ENCODE measurements at regions not wholly inside any gene's neighbourhood (a gene's known extent, or its start where the extent isn't known, plus 50 kb on each side); places are given as distances from the start of the nearest gene placed in this dataset.

- DNase-seq (ENCODE audit: low read depth): no peak
- H3K4me3 ChIP-seq (ENCODE audit: control insufficient read depth, low read depth, low read length): no peak overlapping the region
- TF ChIP-seq, protein P1, sequence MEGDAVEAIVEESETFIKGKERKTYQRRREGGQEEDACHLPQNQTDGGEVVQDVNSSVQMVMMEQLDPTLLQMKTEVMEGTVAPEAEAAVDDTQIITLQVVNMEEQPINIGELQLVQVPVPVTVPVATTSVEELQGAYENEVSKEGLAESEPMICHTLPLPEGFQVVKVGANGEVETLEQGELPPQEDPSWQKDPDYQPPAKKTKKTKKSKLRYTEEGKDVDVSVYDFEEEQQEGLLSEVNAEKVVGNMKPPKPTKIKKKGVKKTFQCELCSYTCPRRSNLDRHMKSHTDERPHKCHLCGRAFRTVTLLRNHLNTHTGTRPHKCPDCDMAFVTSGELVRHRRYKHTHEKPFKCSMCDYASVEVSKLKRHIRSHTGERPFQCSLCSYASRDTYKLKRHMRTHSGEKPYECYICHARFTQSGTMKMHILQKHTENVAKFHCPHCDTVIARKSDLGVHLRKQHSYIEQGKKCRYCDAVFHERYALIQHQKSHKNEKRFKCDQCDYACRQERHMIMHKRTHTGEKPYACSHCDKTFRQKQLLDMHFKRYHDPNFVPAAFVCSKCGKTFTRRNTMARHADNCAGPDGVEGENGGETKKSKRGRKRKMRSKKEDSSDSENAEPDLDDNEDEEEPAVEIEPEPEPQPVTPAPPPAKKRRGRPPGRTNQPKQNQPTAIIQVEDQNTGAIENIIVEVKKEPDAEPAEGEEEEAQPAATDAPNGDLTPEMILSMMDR (conservative IDR thresholded peaks at IDR 0.05; ENCODE audit: control insufficient read depth, insufficient read depth, low read depth, low read length): no peak
Observed at GRCh38 chr4:36420111-36420679, 138.8 kb downstream of the DTHD1 start.

- no peak overlapping the region for H3K4me3 ChIP-seq (ENCODE audit: control insufficient read depth, low read depth, low read length)
- TF ChIP-seq, protein P1 (conservative IDR thresholded peaks at IDR 0.05; ENCODE audit: control insufficient read depth, insufficient read depth, low read depth, low read length): no peak
- DNase-seq (ENCODE audit: low read depth): no peak
Observed at GRCh38 chr4:36422607-36423006, 141.2 kb downstream of the DTHD1 start.

DNA sequence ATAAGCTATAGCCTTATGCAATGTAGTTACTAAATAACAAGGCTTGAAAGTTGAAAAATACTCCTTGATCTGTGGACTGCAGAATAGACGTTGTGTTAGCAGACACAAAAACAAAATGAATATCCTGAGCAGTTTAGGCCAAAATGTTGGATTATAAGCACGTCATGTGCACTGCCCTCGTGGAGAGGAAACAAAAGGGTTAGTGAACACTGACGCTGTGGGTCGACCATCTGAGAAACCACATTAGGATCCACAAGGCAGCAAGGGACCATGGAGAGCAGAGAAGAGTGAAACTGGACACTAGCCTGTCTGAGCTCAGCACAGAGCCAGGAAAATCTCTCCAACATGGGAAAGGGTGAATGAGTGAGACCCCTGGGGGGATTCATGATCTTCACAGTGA lies 145.3 kb downstream of the DTHD1 start:
- DNase-seq (ENCODE audit: low read depth): no peak
- TF ChIP-seq, protein P1 (conservative IDR thresholded peaks at IDR 0.05; ENCODE audit: control insufficient read depth, insufficient read depth, low read depth, low read length): no peak
- no peak overlapping the region for H3K4me3 ChIP-seq (ENCODE audit: control insufficient read depth, low read depth, low read length)

DNA sequence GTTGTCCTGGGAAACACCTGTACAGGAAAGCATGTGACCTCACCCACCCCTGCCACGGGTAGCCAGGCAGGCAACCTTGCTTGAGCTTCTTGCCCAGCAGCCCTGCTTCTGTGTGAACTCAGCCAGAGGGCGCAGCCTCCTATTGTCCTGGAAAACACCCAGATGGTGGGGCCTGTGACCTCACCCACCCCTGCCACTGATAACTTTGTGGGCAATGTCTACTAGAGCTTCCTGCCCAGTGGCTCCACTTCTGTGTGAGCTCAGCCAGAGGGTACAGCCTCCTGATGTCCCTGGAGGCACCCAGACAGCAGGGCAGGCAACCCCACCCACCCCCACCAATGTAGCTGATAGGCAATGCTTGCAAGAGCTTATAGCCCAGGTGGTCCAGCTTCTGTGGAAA lies 146.3 kb downstream of the DTHD1 start:
- no peak overlapping the region for H3K4me3 ChIP-seq (ENCODE audit: control insufficient read depth, low read depth, low read length)
- TF ChIP-seq, protein P1 (conservative IDR thresholded peaks at IDR 0.05; ENCODE audit: control insufficient read depth, insufficient read depth, low read depth, low read length): no peak
- DNase-seq (ENCODE audit: low read depth): no peak

GRCh38 chr4:36432586-36432985 lies 151.2 kb downstream of the DTHD1 start:
- H3K4me3 ChIP-seq (ENCODE audit: control insufficient read depth, low read depth, low read length): no peak overlapping the region
- TF ChIP-seq, protein P1 (conservative IDR thresholded peaks at IDR 0.05; ENCODE audit: control insufficient read depth, insufficient read depth, low read depth, low read length): no peak
- no peak for DNase-seq (ENCODE audit: low read depth)

DNA sequence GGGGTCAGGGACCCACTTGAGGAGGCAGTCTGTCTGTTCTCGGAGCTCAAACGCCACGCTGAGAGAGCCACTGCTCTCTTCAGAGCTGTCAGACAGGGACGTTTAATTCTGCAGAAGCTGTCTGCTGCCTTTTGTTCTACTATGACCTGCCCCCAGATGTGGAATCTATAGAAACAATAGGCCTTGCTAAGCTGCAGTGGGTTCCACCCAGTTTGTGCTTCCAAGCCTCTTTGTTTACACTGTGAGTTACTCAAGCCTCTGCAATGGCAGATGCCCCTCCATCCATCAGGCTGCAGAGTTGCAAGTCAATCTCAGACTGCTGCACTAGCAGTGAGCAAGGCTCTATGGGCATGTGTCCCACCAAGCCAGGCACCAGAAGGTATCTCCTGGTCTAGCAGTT lies 158.1 kb downstream of the DTHD1 start:
- TF ChIP-seq, protein P1 (conservative IDR thresholded peaks at IDR 0.05; ENCODE audit: control insufficient read depth, insufficient read depth, low read depth, low read length): no peak
- H3K4me3 ChIP-seq (ENCODE audit: control insufficient read depth, low read depth, low read length): no peak overlapping the region
- no peak for DNase-seq (ENCODE audit: low read depth)

DNA sequence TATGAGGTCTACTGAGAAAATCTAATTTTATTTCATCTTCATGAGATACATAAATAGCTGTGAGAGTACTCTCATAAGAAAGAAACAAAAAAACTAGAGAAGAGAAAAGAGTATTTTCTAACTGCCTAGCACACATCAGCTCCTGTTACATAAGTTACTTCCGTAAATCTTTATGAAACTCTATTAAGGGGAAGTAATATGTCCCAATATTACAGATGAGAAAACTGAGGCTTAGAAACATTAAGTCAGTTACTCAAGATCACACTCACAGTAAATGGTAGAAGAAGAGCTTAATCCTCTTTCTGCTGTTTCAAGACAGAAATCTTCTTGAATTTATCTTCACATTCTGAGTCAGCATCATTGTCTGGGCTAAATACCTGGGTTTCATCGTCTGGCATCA lies 164.1 kb downstream of the DTHD1 start:
- TF ChIP-seq, protein P1 (conservative IDR thresholded peaks at IDR 0.05; ENCODE audit: control insufficient read depth, insufficient read depth, low read depth, low read length): no peak
- H3K4me3 ChIP-seq (ENCODE audit: control insufficient read depth, low read depth, low read length): no peak overlapping the region
- DNase-seq (ENCODE audit: low read depth): no peak
